Lung (tissue), 11 donors: ENCODE measurements at regions not wholly inside any gene's neighbourhood (a gene's known extent, or its start where the extent isn't known, plus 50 kb on each side); places are given as distances from the start of the nearest gene placed in this dataset.
A peak's percentile ranks its signal among the peaks of the same experiment; 100 is the strongest.

Source experiments
- ATAC-seq: fragments of 200-7000 bp; cut with Tn5 transposase; one replicate; pipeline ENCODE4 v1.9.1; 2020; ENCODE audit warnings: moderate number of reproducible peaks; ENCODE audit not compliant: insufficient read depth, low FRiP score
- DNase-seq, 3 donors: peaks; one replicate each; pipeline ENCODE4 v3.0.0-alpha.2; 2013 to 2017
- H3K27ac ChIP-seq, 2 donors: one replicate each; pipeline ENCODE4 v1.5.1; 2013; ENCODE audit warnings: mild to moderate bottlenecking in 2 of 2, moderate library complexity in 2 of 2, control low read depth in 1 of 2, inconsistent platforms in 1 of 2, low read depth in 1 of 2, low read length in 1 of 2
- H3K27me3 ChIP-seq, 3 donors: one replicate each; pipeline ENCODE4 v1.5.1; 2013; ENCODE audit warnings: low read length in 2 of 3; ENCODE audit not compliant: control insufficient read depth in 3 of 3, insufficient read depth in 3 of 3
- H3K36me3 ChIP-seq, 4 donors: one replicate each; pipeline ENCODE4 v1.5.1; 2013; ENCODE audit warnings: low read length in 4 of 4, mild to moderate bottlenecking in 1 of 4, moderate library complexity in 1 of 4; ENCODE audit not compliant: control insufficient read depth in 4 of 4, insufficient read depth in 4 of 4
- H3K4me1 ChIP-seq, 5 donors: one replicate each; pipeline ENCODE4 v1.5.1; 2013; ENCODE audit warnings: low read length in 5 of 5, mild to moderate bottlenecking in 2 of 5, moderate library complexity in 1 of 5; ENCODE audit not compliant: control insufficient read depth in 5 of 5, insufficient read depth in 5 of 5
- H3K4me3 ChIP-seq: one replicate; pipeline ENCODE4 v1.5.1; 2013; ENCODE audit warnings: mild to moderate bottlenecking, control low read depth, moderate library complexity
- H3K9ac ChIP-seq, 2 donors: one replicate each; pipeline ENCODE4 v1.5.1; 2013; ENCODE audit warnings: low read length in 2 of 2, control low read depth in 1 of 2; ENCODE audit not compliant: insufficient read depth in 1 of 2
- H3K9me3 ChIP-seq, 4 donors: one replicate each; pipeline ENCODE4 v1.5.1; 2013; ENCODE audit warnings: low read length in 3 of 4, mild to moderate bottlenecking in 1 of 4, moderate library complexity in 1 of 4; ENCODE audit not compliant: control insufficient read depth in 4 of 4, insufficient read depth in 3 of 4
- WGBS, 2 donors: extraction: QIAGEN DNeasy Blood & Tissue Kit; methylation state at CpG; one replicate each; pipeline ENCODE4 v1.1.7; 2013; 5-methylcytosine and 5-hydroxymethylcytosine counted together
- TF ChIP-seq, protein P1 (sequence below): IDR thresholded peaks from 2 replicates; pipeline ENCODE4 v1.5.1; 2012; ENCODE audit warnings: mild to moderate bottlenecking; ENCODE audit errors: control extremely low read depth, extremely low read depth
- donor health status: control.
- donor health status: control.
- donor health status: Bipolar disorder and iron deficiency.
- donor health status: healthy.
- donor health status: DM: yes; HTN: yes; CAD: no.

- Histone ChIP-seq H3K36me3 (no peaks in the 10 kb centered on the region), H3K4me1 (no peaks in the 10 kb centered on the region), H3K9ac (no peak overlapping the region), H3K27me3 (no peaks in the 10 kb centered on the region), H3K9me3 (peaks cover 0 to 5% (median 2%) of the 10 kb centered on the region in 4 donors), H3K27ac (no peak overlapping the region), H3K4me3 (no peak overlapping the region)
- 64 to 80% methylated on average over 2 of the region's 2 CpGs for WGBS, 2 donors
- DNase-seq (peak in 2 of 3 donors; percentile 12 to 15), ATAC-seq (no peak)
- TF ChIP-seq, protein P1, sequence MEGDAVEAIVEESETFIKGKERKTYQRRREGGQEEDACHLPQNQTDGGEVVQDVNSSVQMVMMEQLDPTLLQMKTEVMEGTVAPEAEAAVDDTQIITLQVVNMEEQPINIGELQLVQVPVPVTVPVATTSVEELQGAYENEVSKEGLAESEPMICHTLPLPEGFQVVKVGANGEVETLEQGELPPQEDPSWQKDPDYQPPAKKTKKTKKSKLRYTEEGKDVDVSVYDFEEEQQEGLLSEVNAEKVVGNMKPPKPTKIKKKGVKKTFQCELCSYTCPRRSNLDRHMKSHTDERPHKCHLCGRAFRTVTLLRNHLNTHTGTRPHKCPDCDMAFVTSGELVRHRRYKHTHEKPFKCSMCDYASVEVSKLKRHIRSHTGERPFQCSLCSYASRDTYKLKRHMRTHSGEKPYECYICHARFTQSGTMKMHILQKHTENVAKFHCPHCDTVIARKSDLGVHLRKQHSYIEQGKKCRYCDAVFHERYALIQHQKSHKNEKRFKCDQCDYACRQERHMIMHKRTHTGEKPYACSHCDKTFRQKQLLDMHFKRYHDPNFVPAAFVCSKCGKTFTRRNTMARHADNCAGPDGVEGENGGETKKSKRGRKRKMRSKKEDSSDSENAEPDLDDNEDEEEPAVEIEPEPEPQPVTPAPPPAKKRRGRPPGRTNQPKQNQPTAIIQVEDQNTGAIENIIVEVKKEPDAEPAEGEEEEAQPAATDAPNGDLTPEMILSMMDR, result no peak
Measured at GRCh38 chr5:53343187-53343586, 137.2 kb upstream of the FST start.

DNA sequence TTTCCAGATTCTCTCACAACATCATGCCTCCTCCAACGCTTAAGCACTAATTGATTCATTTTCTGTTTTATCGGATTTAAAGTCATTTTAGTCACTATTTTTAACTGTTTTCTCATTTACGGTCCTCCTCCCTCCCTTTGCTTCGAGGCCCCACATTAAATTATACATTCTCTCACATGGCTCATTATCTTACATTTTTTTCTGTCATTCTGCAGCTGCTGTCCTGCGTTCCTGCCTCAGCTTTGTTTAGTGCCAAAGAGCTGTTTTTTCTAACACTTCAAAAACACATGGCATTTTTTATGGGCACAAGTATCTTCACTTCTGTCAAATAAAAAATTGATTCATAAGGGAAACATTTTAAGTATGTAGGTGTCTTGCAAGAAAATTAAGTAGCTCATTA is 130.1 kb upstream of the FST start:
- H3K27ac ChIP-seq, result no peak overlapping the region
- peak in 1 of 3 donors; percentile 4 for DNase-seq
- 51 to 69% methylated on average over 5 of the region's 5 CpGs for WGBS, 2 donors
- H3K36me3 ChIP-seq, result no peaks in the 10 kb centered on the region
- H3K9ac ChIP-seq, result no peak overlapping the region
- TF ChIP-seq, protein P1, result no peak
- no peaks in the 10 kb centered on the region for H3K27me3 ChIP-seq
- H3K9me3 ChIP-seq, result no peaks in the 10 kb centered on the region
- ATAC-seq, result no peak
- peaks cover 0 to 9% (median 0%) of the 10 kb centered on the region in 5 donors for H3K4me1 ChIP-seq
- H3K4me3 ChIP-seq, result no peak overlapping the region

GRCh38 chr5:53350991-53351770 is 129.2 kb upstream of the FST start:
- no peaks in the 10 kb centered on the region for H3K27me3 ChIP-seq
- H3K4me1 ChIP-seq, result peaks cover 0 to 9% (median 0%) of the 10 kb centered on the region in 5 donors
- no peak for DNase-seq
- TF ChIP-seq, protein P1, result no peak
- H3K9ac ChIP-seq, result no peak overlapping the region
- ATAC-seq, result no peak
- no peaks in the 10 kb centered on the region for H3K9me3 ChIP-seq
- H3K36me3 ChIP-seq, result no peaks in the 10 kb centered on the region
- WGBS, 2 donors, result 89 to 91% methylated on average over 4 of the region's 4 CpGs
- no peak overlapping the region for H3K4me3 ChIP-seq
- H3K27ac ChIP-seq, result no peak overlapping the region
